Peyer's patch (tissue), 4 donors: ENCODE measurements at regions not wholly inside any gene's neighbourhood (a gene's known extent, or its start where the extent isn't known, plus 50 kb on each side); places are given as distances from the start of the nearest gene placed in this dataset.
"Not testable (repeated sequence)": the region's sequence is repeated elsewhere in the genome, so short reads cannot be mapped to it uniquely, and the experiment has no call there.

Experiments used
- CTCF ChIP-seq, 6 experiments: fragments of 450-650 bp in 4 of 6; fragments of 200-600 bp in 2 of 6; sonication (generic) in 1 of 6; IDR thresholded peaks; one replicate each; pipeline ENCODE4 v1.5.1; 2017 to 2019; ENCODE audit warnings: antibody characterized with exemption in 6 of 6, mild to moderate bottlenecking in 3 of 6, moderate library complexity in 1 of 6
- POLR2A ChIP-seq, 2 donors: fragments of 450-650 bp; IDR thresholded peaks; one replicate each; pipeline ENCODE4 v1.5.1; 2017; ENCODE audit warnings: antibody characterized with exemption in 2 of 2, mild to moderate bottlenecking in 2 of 2, moderate library complexity in 2 of 2

- not testable (repeated sequence) for TF ChIP-seq CTCF, POLR2A (IDR thresholded peaks at IDR 0.05)
These were observed 195.7 kb upstream of the HAAO start for GRCh38 chr2:42988055-42988454.
